CD14-positive monocyte (primary cell): ENCODE measurements at regions not wholly inside any gene's neighbourhood (a gene's known extent, or its start where the extent isn't known, plus 50 kb on each side); places are given as distances from the start of the nearest gene placed in this dataset.

Experiments used
- DNase-seq, 3 donors: peaks; one replicate each; pipeline ENCODE4 v3.0.0-alpha.2; 2011 to 2022
- H2AFZ ChIP-seq: 2 replicates; pipeline ENCODE4 v1.6.0; 2012; ENCODE audit warnings: mild to moderate bottlenecking, low read depth, low read length, inconsistent platforms; ENCODE audit not compliant: insufficient read depth, poor library complexity, severe bottlenecking
- H3K27ac ChIP-seq, 2 donors: 1 replicate in 1 of 2; 2 replicates in 1 of 2; pipeline ENCODE4 v1.5.1; 2012 to 2013; ENCODE audit warnings: low read length in 2 of 2, control low read depth in 1 of 2, inconsistent platforms in 1 of 2, low read depth in 1 of 2, mild to moderate bottlenecking in 1 of 2
- H3K27me3 ChIP-seq, 2 donors: one replicate each; pipeline versions ENCODE4 v1.6.0 to v1.6.1; 2011 to 2013; ENCODE audit warnings: low read length in 2 of 2; ENCODE audit not compliant: control insufficient read depth in 2 of 2, insufficient read depth in 2 of 2
- H3K36me3 ChIP-seq, 2 donors: replicated peaks in 1 of 2; 1 replicate in 1 of 2; 2 replicates in 1 of 2; pipeline versions ENCODE4 v1.5.1 to v1.6.1; 2012 to 2013; ENCODE audit warnings: low read length in 2 of 2, control low read depth in 1 of 2, inconsistent platforms in 1 of 2, mild to moderate bottlenecking in 1 of 2; ENCODE audit not compliant: insufficient read depth in 2 of 2, control insufficient read depth in 1 of 2
- H3K4me1 ChIP-seq, 2 donors: 1 replicate in 1 of 2; 2 replicates in 1 of 2; pipeline versions ENCODE4 v1.5.1 to v1.6.1; 2012 to 2013; ENCODE audit warnings: low read length in 2 of 2, control low read depth in 1 of 2, inconsistent platforms in 1 of 2, mild to moderate bottlenecking in 1 of 2, moderate library complexity in 1 of 2; ENCODE audit not compliant: insufficient read depth in 2 of 2, control insufficient read depth in 1 of 2
- H3K4me2 ChIP-seq: replicated peaks from 2 replicates; pipeline ENCODE3; 2012; ENCODE audit warnings: low read length, moderate library complexity, mild to moderate bottlenecking; ENCODE audit not compliant: poor library complexity, severe bottlenecking; ENCODE audit errors: extremely low read depth
- H3K4me3 ChIP-seq, 3 experiments: fragments of 200-600 bp in 1 of 3; sonication (generic) in 1 of 3; replicated peaks in 1 of 3; 1 replicate in 2 of 3; 2 replicates in 1 of 3; pipeline ENCODE4 v1.5.1; 2011 to 2013; ENCODE audit warnings: low read length in 3 of 3, mild to moderate bottlenecking in 3 of 3, control low read depth in 2 of 3, low read depth in 2 of 3, inconsistent platforms in 1 of 3, moderate library complexity in 1 of 3
- H3K79me2 ChIP-seq: 2 replicates; pipeline ENCODE4 v1.6.0; 2012; ENCODE audit warnings: mild to moderate bottlenecking, control low read depth, inconsistent platforms, low read length, moderate library complexity; ENCODE audit not compliant: insufficient read depth
- H3K9ac ChIP-seq: 2 replicates; pipeline ENCODE4 v1.6.0; 2017; ENCODE audit warnings: low read length, mild to moderate bottlenecking; ENCODE audit not compliant: insufficient read depth, poor library complexity, severe bottlenecking
- H3K9me3 ChIP-seq, 2 donors: replicated peaks in 1 of 2; 1 replicate in 1 of 2; 2 replicates in 1 of 2; pipeline versions ENCODE4 v1.5.1 to v1.6.1; 2012 to 2013; ENCODE audit warnings: low read length in 2 of 2, control low read depth in 1 of 2; ENCODE audit not compliant: control insufficient read depth in 1 of 2, insufficient read depth in 1 of 2
- H4K20me1 ChIP-seq: 2 replicates; pipeline ENCODE4 v1.6.0; 2012; ENCODE audit warnings: mild to moderate bottlenecking, low read length, control low read depth, moderate library complexity; ENCODE audit not compliant: insufficient read depth
- H3K27ac Mint-ChIP-seq, 7 donors: one replicate each; pipeline ENCODE4 v1.8.0; 2020; ENCODE audit warnings: mild to moderate bottlenecking in 7 of 7, mixed read lengths in 7 of 7, moderate library complexity in 6 of 7, inconsistent platforms in 2 of 7
- H3K27me3 Mint-ChIP-seq, 3 donors: one replicate each; pipeline ENCODE4 v1.8.0; 2021 to 2022; ENCODE audit warnings: low read depth in 3 of 3, mild to moderate bottlenecking in 3 of 3, mixed read lengths in 3 of 3, moderate library complexity in 3 of 3, inconsistent platforms in 1 of 3
- H3K36me3 Mint-ChIP-seq, 2 donors: one replicate each; pipeline ENCODE4 v1.8.0; 2020; ENCODE audit warnings: mixed read lengths in 2 of 2, inconsistent platforms in 1 of 2, mild to moderate bottlenecking in 1 of 2
- H3K4me1 Mint-ChIP-seq: one replicate; pipeline ENCODE4 v1.8.0; 2020; ENCODE audit warnings: mild to moderate bottlenecking, mixed read lengths
- H3K4me3 Mint-ChIP-seq, 2 donors: one replicate each; pipeline ENCODE4 v1.8.0; 2020; ENCODE audit warnings: mild to moderate bottlenecking in 2 of 2, mixed read lengths in 2 of 2, moderate library complexity in 1 of 2
- H3K9me3 Mint-ChIP-seq, 7 donors: one replicate each; pipeline ENCODE4 v1.8.0; 2020 to 2022; ENCODE audit warnings: mixed read lengths in 7 of 7, mild to moderate bottlenecking in 6 of 7, moderate library complexity in 6 of 7, inconsistent platforms in 2 of 7
- CTCF ChIP-seq: fragments of 200-600 bp; IDR thresholded peaks from one replicate; pipeline ENCODE4 v1.8.0; 2022; ENCODE audit warnings: antibody characterized with exemption, mild to moderate bottlenecking
- WGBS: methylation state at CpG from one replicate; pipeline ENCODE4 v1.1.5; 2013; ENCODE audit warnings: missing lambda C conversion rate; ENCODE audit not compliant: insufficient coverage; 5-methylcytosine and 5-hydroxymethylcytosine counted together
- intact Hi-C, 2 donors: fragments of 100-400 bp; cut with micrococcal nuclease; formaldehyde crosslinking; loops; one replicate each; pipeline versions ENCODE4 v1.15.0 to v1.15.1; 2023

- 100% methylated on average over 2 of the region's 8 CpGs for WGBS
- no peak for TF ChIP-seq CTCF
These were observed 519.4 kb upstream of the DSEL start for GRCh38 chr18:68035774-68036522.

GRCh38 chr18:68034296-68034695 is 517.8 kb upstream of the DSEL start:
- H3K36me3 ChIP-seq, result no peaks in the 10 kb centered on the region
- no peak overlapping the region for H3K4me2 ChIP-seq
- TF ChIP-seq CTCF, result no peak
- no peak overlapping the region for H3K27ac ChIP-seq
- no peaks in the 10 kb centered on the region for H3K4me1 Mint-ChIP-seq
- H3K9me3 Mint-ChIP-seq, result no peaks in the 10 kb centered on the region
- no peaks in the 10 kb centered on the region for H4K20me1 ChIP-seq
- H3K79me2 ChIP-seq, result no peaks in the 10 kb centered on the region
- no peaks in the 10 kb centered on the region for H3K27me3 Mint-ChIP-seq
- H3K4me1 ChIP-seq, result no peaks in the 10 kb centered on the region
- H3K36me3 Mint-ChIP-seq, result no peaks in the 10 kb centered on the region
- no peak overlapping the region for H3K27ac Mint-ChIP-seq
- H2AFZ ChIP-seq, result no peak overlapping the region
- no peak overlapping the region for H3K9ac ChIP-seq
- H3K9me3 ChIP-seq, result no peaks in the 10 kb centered on the region
- H3K27me3 ChIP-seq, result no peaks in the 10 kb centered on the region
- H3K4me3 Mint-ChIP-seq, result no peak overlapping the region
- intact Hi-C loops, result no loop called here
- no peak overlapping the region for H3K4me3 ChIP-seq
- no peak for DNase-seq

More at GRCh38 chr18:68035774-68036522, 519.4 kb upstream of the DSEL start:
- Histone ChIP-seq H3K4me3 (no peak overlapping the region), H3K4me1 (no peaks in the 10 kb centered on the region), H3K27ac (no peak overlapping the region), H3K9me3 (no peaks in the 10 kb centered on the region), H3K27me3 (no peaks in the 10 kb centered on the region), H3K36me3 (no peaks in the 10 kb centered on the region), H3K9ac (no peak overlapping the region), H3K79me2 (no peaks in the 10 kb centered on the region), H4K20me1 (no peaks in the 10 kb centered on the region), H3K4me2 (no peak overlapping the region), H2AFZ (no peak overlapping the region)
- Mint-ChIP-seq H3K4me1 (no peaks in the 10 kb centered on the region), H3K36me3 (no peaks in the 10 kb centered on the region), H3K27ac (no peak overlapping the region), H3K4me3 (no peak overlapping the region), H3K27me3 (no peaks in the 10 kb centered on the region), H3K9me3 (no peaks in the 10 kb centered on the region)
- intact Hi-C loops, result no loop called here
- no peak for DNase-seq
